H9 (cell line): ENCODE measurements at regions not wholly inside any gene's neighbourhood (a gene's known extent, or its start where the extent isn't known, plus 50 kb on each side); places are given as distances from the start of the nearest gene placed in this dataset.

Experiments
- DNase-seq: peaks from one replicate; pipeline ENCODE4 v3.0.0-alpha.2; 2017
- H2AFZ ChIP-seq: one replicate; pipeline ENCODE4 v1.6.1; 2013; ENCODE audit warnings: mild to moderate bottlenecking, low read length, control low read depth, moderate library complexity
- H2AK5ac ChIP-seq: 2 replicates; pipeline ENCODE4 v1.6.1; 2013; ENCODE audit warnings: low read length, control low read depth, mixed read lengths; ENCODE audit not compliant: insufficient read length
- H2BK120ac ChIP-seq: one replicate; pipeline ENCODE4 v1.6.1; 2013; ENCODE audit warnings: low read depth, mild to moderate bottlenecking, low read length, control low read depth, inconsistent platforms; ENCODE audit not compliant: poor library complexity, severe bottlenecking
- H2BK12ac ChIP-seq: 2 replicates; pipeline ENCODE4 v1.6.1; 2013; ENCODE audit warnings: low read length, control low read depth, mixed read lengths, low read depth; ENCODE audit not compliant: insufficient read length
- H2BK15ac ChIP-seq: 2 replicates; pipeline ENCODE4 v1.6.1; 2013; ENCODE audit warnings: low read depth, low read length, control low read depth
- H2BK20ac ChIP-seq: one replicate; pipeline ENCODE4 v1.6.1; 2013; ENCODE audit warnings: low read depth, mild to moderate bottlenecking, low read length, control low read depth, inconsistent platforms; ENCODE audit not compliant: poor library complexity, severe bottlenecking
- H2BK5ac ChIP-seq: 2 replicates; pipeline ENCODE4 v1.6.1; 2013; ENCODE audit warnings: low read length, control low read depth, mixed read lengths; ENCODE audit not compliant: insufficient read length
- H3K14ac ChIP-seq: 2 replicates; pipeline ENCODE4 v1.6.1; 2013; ENCODE audit warnings: low read length, control low read depth; ENCODE audit not compliant: insufficient read depth
- H3K18ac ChIP-seq: 2 replicates; pipeline ENCODE4 v1.6.1; 2013; ENCODE audit warnings: low read depth, mild to moderate bottlenecking, mixed read lengths, low read length, control low read depth; ENCODE audit not compliant: insufficient read length
- H3K23ac ChIP-seq: 2 replicates; pipeline ENCODE4 v1.6.1; 2013; ENCODE audit warnings: low read length, control low read depth, mixed read lengths, low read depth; ENCODE audit not compliant: insufficient read length
- H3K23me2 ChIP-seq: 2 replicates; pipeline ENCODE4 v1.6.1; 2013; ENCODE audit warnings: low read depth, mild to moderate bottlenecking, mixed read lengths, low read length, control low read depth; ENCODE audit not compliant: insufficient read length, poor library complexity, severe bottlenecking
- H3K27ac ChIP-seq: 2 replicates; pipeline ENCODE4 v1.5.1; 2013; ENCODE audit warnings: low read length, control low read depth, mixed read lengths, low read depth; ENCODE audit not compliant: insufficient read length
- H3K27me3 ChIP-seq: 2 replicates; pipeline ENCODE4 v1.6.1; 2013; ENCODE audit warnings: low read length, control low read depth, inconsistent platforms; ENCODE audit not compliant: insufficient read depth
- H3K4ac ChIP-seq: 2 replicates; pipeline ENCODE4 v1.6.1; 2013; ENCODE audit warnings: low read depth, mild to moderate bottlenecking, control low read depth, inconsistent platforms, low read length, moderate library complexity
- H3K4me1 ChIP-seq: 2 replicates; pipeline ENCODE4 v1.6.1; 2013; ENCODE audit warnings: low read length, control low read depth, inconsistent platforms; ENCODE audit not compliant: insufficient read depth
- H3K4me2 ChIP-seq: 2 replicates; pipeline ENCODE4 v1.6.1; 2013; ENCODE audit warnings: low read length, control low read depth, mixed read lengths; ENCODE audit not compliant: insufficient read length, insufficient read depth
- H3K56ac ChIP-seq: 2 replicates; pipeline ENCODE4 v1.6.1; 2013; ENCODE audit warnings: low read depth, mild to moderate bottlenecking, mixed read lengths, low read length, control low read depth; ENCODE audit not compliant: insufficient read length
- H3K79me1 ChIP-seq: 2 replicates; pipeline ENCODE4 v1.6.1; 2013; ENCODE audit warnings: low read depth, mild to moderate bottlenecking, moderate library complexity, low read length, control low read depth, inconsistent platforms; ENCODE audit not compliant: insufficient read depth, poor library complexity, severe bottlenecking
- H3K79me2 ChIP-seq: 2 replicates; pipeline ENCODE4 v1.6.1; 2013; ENCODE audit warnings: low read length, control low read depth, inconsistent platforms; ENCODE audit not compliant: insufficient read depth
- H3K9ac ChIP-seq: 2 replicates; pipeline ENCODE4 v1.6.1; 2013; ENCODE audit warnings: low read length, control low read depth, mixed read lengths; ENCODE audit not compliant: insufficient read length; ENCODE audit errors: extremely low read depth
- H3K9me3 ChIP-seq: one replicate; pipeline ENCODE4 v1.6.1; 2013; ENCODE audit warnings: low read depth, low read length, inconsistent platforms; ENCODE audit not compliant: control insufficient read depth
- H3T11ph ChIP-seq: one replicate; pipeline ENCODE4 v1.6.1; 2013; ENCODE audit warnings: mild to moderate bottlenecking, low read length, control low read depth, inconsistent platforms
- H4K20me1 ChIP-seq: one replicate; pipeline ENCODE4 v1.6.1; 2013; ENCODE audit not compliant: control insufficient read depth, insufficient read length, insufficient read depth
- H4K5ac ChIP-seq: 2 replicates; pipeline ENCODE4 v1.6.1; 2013; ENCODE audit warnings: low read depth, mild to moderate bottlenecking, mixed read lengths, low read length, control low read depth; ENCODE audit not compliant: insufficient read length
- H4K8ac ChIP-seq: replicated peaks from 2 replicates; pipeline ENCODE4 v1.6.1; 2013; ENCODE audit warnings: low read length, control low read depth, mixed read lengths, low read depth; ENCODE audit not compliant: insufficient read length
- H4K91ac ChIP-seq: 2 replicates; pipeline ENCODE4 v1.6.1; 2013; ENCODE audit warnings: low read depth, mild to moderate bottlenecking, moderate library complexity, mixed read lengths, low read length, control low read depth; ENCODE audit not compliant: insufficient read length
- H3K27ac Mint-ChIP-seq, 3 experiments: 2 replicates in 2 of 3; 3 replicates in 1 of 3; pipeline ENCODE4 v1.8.0; 2020 to 2021; ENCODE audit warnings: mixed read lengths in 3 of 3, mild to moderate bottlenecking in 1 of 3, moderate library complexity in 1 of 3
- H3K27me3 Mint-ChIP-seq: 2 replicates; pipeline ENCODE4 v1.8.0; 2021; ENCODE audit warnings: low read depth, mild to moderate bottlenecking, moderate library complexity, mixed read lengths
- H3K36me3 Mint-ChIP-seq, 3 experiments: 2 replicates in 2 of 3; 3 replicates in 1 of 3; pipeline ENCODE4 v1.8.0; 2020 to 2021; ENCODE audit warnings: low read depth in 3 of 3, mixed read lengths in 3 of 3; ENCODE audit not compliant: insufficient read depth in 1 of 3
- H3K4me1 Mint-ChIP-seq, 2 experiments: 2 replicates each; pipeline ENCODE4 v1.8.0; 2020; ENCODE audit warnings: mixed read lengths in 2 of 2
- H3K4me3 Mint-ChIP-seq, 2 experiments: 2 replicates in 1 of 2; 3 replicates in 1 of 2; pipeline ENCODE4 v1.8.0; 2020 to 2021; ENCODE audit warnings: mild to moderate bottlenecking in 2 of 2, mixed read lengths in 2 of 2, moderate library complexity in 1 of 2
- H3K9me3 Mint-ChIP-seq, 2 experiments: 2 replicates in 1 of 2; 3 replicates in 1 of 2; pipeline ENCODE4 v1.8.0; 2020; ENCODE audit warnings: mild to moderate bottlenecking in 2 of 2, mixed read lengths in 2 of 2, moderate library complexity in 1 of 2
- WGBS: extraction: QIAGEN DNeasy Blood & Tissue Kit; methylation state at CpG from one replicate; pipeline ENCODE4 v1.1.7; 2013; ENCODE audit warnings: missing lambda C conversion rate, low lambda C conversion rate, mixed read lengths; ENCODE audit not compliant: insufficient read length; ENCODE audit errors: extremely low coverage; 5-methylcytosine and 5-hydroxymethylcytosine counted together
- TF ChIP-seq, protein P1 (sequence below): fragments of 200-600 bp; sonication (generic); conservative IDR thresholded peaks from 3 replicates; pipeline ENCODE4 v1.8.0; 2021; ENCODE audit warnings: antibody characterized with exemption, mild to moderate bottlenecking

DNA sequence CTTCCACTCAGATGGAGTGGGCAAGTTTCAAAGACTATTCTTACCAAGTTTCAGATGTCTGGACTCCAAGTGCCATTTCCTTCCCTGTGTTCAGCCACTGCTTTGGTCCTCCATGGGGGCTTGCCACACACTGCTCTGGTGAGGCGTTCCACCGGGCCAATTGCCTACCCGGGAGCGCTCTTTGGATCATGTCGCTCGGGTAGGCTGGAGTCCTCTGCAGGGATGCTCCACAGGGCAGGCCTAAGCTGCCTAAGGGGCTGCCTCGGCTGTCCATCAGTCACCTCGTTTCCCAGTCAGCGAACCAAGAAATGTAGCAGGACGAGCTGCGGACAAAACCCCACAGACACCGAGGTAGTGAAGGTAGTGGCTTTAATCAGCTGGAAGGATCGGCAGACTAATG, 200.7 kb upstream of the KLF8 start:
- Histone ChIP-seq H4K91ac (no peak overlapping the region), H4K20me1 (no peaks in the 10 kb centered on the region), H3K4me1 (no peaks in the 10 kb centered on the region; the same call in 1 of the 2 replicates), H2BK20ac (no peak overlapping the region), H3K79me2 (no peaks in the 10 kb centered on the region), H3T11ph (no peak overlapping the region), H4K8ac (no peak overlapping the region), H2AK5ac (no peak overlapping the region), H3K27me3 (no peaks in the 10 kb centered on the region), H3K27ac (no peak overlapping the region), H3K9ac (no peak overlapping the region), H3K14ac (no peak overlapping the region), H2BK120ac (no peak overlapping the region), H2BK15ac (no peak overlapping the region), H3K18ac (no peak overlapping the region), H3K79me1 (no peaks in the 10 kb centered on the region), H3K9me3 (peaks cover 25% of the 10 kb centered on the region), H3K23me2 (no peaks in the 10 kb centered on the region), H2BK12ac (no peak overlapping the region), H4K5ac (no peak overlapping the region), H2AFZ (no peak overlapping the region), H2BK5ac (no peak overlapping the region), H3K4ac (no peak overlapping the region), H3K23ac (no peak overlapping the region), H3K4me2 (no peak overlapping the region), H3K56ac (no peak overlapping the region)
- Mint-ChIP-seq H3K4me1 (peaks cover 4 to 16% of the 10 kb centered on the region in 2 experiments; a peak in 3 of 4 replicates), H3K27ac (no peak overlapping the region), H3K4me3 (no peak overlapping the region), H3K27me3 (no peaks in the 10 kb centered on the region; the same call in 1 of the 2 replicates), H3K9me3 (peaks cover 71 to 72% of the 10 kb centered on the region in 2 experiments), H3K36me3 (peaks cover 2 to 4% (median 3%) of the 10 kb centered on the region in 3 experiments; a peak in 6 of 7 replicates)
- no peak for DNase-seq
- TF ChIP-seq, protein P1, sequence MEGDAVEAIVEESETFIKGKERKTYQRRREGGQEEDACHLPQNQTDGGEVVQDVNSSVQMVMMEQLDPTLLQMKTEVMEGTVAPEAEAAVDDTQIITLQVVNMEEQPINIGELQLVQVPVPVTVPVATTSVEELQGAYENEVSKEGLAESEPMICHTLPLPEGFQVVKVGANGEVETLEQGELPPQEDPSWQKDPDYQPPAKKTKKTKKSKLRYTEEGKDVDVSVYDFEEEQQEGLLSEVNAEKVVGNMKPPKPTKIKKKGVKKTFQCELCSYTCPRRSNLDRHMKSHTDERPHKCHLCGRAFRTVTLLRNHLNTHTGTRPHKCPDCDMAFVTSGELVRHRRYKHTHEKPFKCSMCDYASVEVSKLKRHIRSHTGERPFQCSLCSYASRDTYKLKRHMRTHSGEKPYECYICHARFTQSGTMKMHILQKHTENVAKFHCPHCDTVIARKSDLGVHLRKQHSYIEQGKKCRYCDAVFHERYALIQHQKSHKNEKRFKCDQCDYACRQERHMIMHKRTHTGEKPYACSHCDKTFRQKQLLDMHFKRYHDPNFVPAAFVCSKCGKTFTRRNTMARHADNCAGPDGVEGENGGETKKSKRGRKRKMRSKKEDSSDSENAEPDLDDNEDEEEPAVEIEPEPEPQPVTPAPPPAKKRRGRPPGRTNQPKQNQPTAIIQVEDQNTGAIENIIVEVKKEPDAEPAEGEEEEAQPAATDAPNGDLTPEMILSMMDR, result no peak
- no CpG with 5 or more reads among the region's 13 CpGs for WGBS
